ENCODE measurements at regions not wholly inside any gene's neighbourhood (a gene's known extent, or its start where the extent isn't known, plus 50 kb on each side); places are given as distances from the start of the nearest gene placed in this dataset.

GRCh38 chr1:194300340-194300739 lies 1113.9 kb upstream of the B3GALT2 start:
- no peak overlapping the region for H3K4me3 ChIP-seq
- ATAC-seq (ENCODE audit: insufficient read depth, low FRiP score) (no peak), DNase-seq (no peak)
- no peak overlapping the region for H3K9ac ChIP-seq (ENCODE audit: insufficient read depth in 1 of 2, low read length in 2 of 2)
- no peaks in the 10 kb centered on the region for H3K9me3 ChIP-seq (ENCODE audit: control insufficient read depth in 4 of 4, insufficient read depth in 3 of 4, low read length in 3 of 4)
- 86% methylated on average over 1 of the region's 1 CpG for WGBS, 2 donors
- no peaks in the 10 kb centered on the region for H3K27me3 ChIP-seq (ENCODE audit: control insufficient read depth in 3 of 3, insufficient read depth in 3 of 3, low read length in 2 of 3)
- TF ChIP-seq, protein P1, sequence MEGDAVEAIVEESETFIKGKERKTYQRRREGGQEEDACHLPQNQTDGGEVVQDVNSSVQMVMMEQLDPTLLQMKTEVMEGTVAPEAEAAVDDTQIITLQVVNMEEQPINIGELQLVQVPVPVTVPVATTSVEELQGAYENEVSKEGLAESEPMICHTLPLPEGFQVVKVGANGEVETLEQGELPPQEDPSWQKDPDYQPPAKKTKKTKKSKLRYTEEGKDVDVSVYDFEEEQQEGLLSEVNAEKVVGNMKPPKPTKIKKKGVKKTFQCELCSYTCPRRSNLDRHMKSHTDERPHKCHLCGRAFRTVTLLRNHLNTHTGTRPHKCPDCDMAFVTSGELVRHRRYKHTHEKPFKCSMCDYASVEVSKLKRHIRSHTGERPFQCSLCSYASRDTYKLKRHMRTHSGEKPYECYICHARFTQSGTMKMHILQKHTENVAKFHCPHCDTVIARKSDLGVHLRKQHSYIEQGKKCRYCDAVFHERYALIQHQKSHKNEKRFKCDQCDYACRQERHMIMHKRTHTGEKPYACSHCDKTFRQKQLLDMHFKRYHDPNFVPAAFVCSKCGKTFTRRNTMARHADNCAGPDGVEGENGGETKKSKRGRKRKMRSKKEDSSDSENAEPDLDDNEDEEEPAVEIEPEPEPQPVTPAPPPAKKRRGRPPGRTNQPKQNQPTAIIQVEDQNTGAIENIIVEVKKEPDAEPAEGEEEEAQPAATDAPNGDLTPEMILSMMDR (IDR thresholded peaks at IDR 0.05; ENCODE audit: control extremely low read depth, extremely low read depth): no peak
- no peaks in the 10 kb centered on the region for H3K4me1 ChIP-seq (ENCODE audit: control insufficient read depth in 5 of 5, insufficient read depth in 5 of 5, low read length in 5 of 5)
- H3K36me3 ChIP-seq (ENCODE audit: control insufficient read depth in 4 of 4, insufficient read depth in 4 of 4, low read length in 4 of 4): no peaks in the 10 kb centered on the region
- no peak overlapping the region for H3K27ac ChIP-seq (ENCODE audit: low read depth in 1 of 2, low read length in 1 of 2)

DNA sequence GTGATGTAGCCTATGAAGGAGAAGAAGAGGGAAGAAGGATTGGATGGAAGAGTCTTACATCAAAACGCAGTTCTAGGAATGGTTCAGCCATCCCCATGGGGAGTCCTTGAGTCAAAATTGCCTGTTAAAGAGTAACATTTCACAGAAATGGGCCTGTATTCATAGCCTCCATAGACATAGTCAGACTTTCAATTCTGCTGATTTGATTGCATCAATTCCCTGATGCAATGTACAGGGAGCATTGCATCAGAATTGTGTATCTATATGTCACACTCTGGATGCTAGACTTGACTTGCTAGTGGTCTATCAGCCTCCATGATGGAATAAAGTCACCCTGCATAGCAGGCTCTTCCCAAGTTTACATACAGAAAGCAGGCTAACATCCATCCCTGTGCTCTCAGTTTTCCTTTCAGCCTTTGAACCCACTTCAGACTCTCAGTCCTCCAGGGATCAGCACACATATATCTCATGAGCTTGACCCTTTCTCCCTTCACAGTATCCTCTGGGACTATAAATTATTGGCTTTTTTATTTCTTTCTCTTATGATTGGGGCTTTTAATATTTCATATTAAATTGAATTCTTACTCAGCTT lies 1111.7 kb upstream of the B3GALT2 start:
- no peak for ATAC-seq (ENCODE audit: insufficient read depth, low FRiP score)
- H3K27me3 ChIP-seq (ENCODE audit: control insufficient read depth in 3 of 3, insufficient read depth in 3 of 3, low read length in 2 of 3): no peaks in the 10 kb centered on the region

GRCh38 chr1:194297094-194297493 lies 1110.7 kb upstream of the B3GALT2 start:
- TF ChIP-seq, protein P1 (IDR thresholded peaks at IDR 0.05; ENCODE audit: control extremely low read depth, extremely low read depth): no peak
- DNase-seq: no peak
- Histone ChIP-seq H3K4me3 (no peak overlapping the region), H3K9me3 (ENCODE audit: control insufficient read depth in 4 of 4, insufficient read depth in 3 of 4, low read length in 3 of 4) (peaks cover 0 to 2% (median 0%) of the 10 kb centered on the region in 4 donors), H3K9ac (ENCODE audit: insufficient read depth in 1 of 2, low read length in 2 of 2) (no peak overlapping the region), H3K4me1 (ENCODE audit: control insufficient read depth in 5 of 5, insufficient read depth in 5 of 5, low read length in 5 of 5) (no peaks in the 10 kb centered on the region), H3K36me3 (ENCODE audit: control insufficient read depth in 4 of 4, insufficient read depth in 4 of 4, low read length in 4 of 4) (no peaks in the 10 kb centered on the region), H3K27ac (ENCODE audit: low read depth in 1 of 2, low read length in 1 of 2) (no peak overlapping the region), H3K27me3 (ENCODE audit: control insufficient read depth in 3 of 3, insufficient read depth in 3 of 3, low read length in 2 of 3) (no peaks in the 10 kb centered on the region)
- 97 to 98% methylated on average over 2 of the region's 2 CpGs for WGBS, 2 donors
- no peak for ATAC-seq (ENCODE audit: insufficient read depth, low FRiP score)

More for the DNA sequence above, 1111.7 kb upstream of the B3GALT2 start:
- H3K27ac ChIP-seq (ENCODE audit: low read depth in 1 of 2, low read length in 1 of 2): no peak overlapping the region
- peaks cover 0 to 2% (median 0%) of the 10 kb centered on the region in 4 donors for H3K9me3 ChIP-seq (ENCODE audit: control insufficient read depth in 4 of 4, insufficient read depth in 3 of 4, low read length in 3 of 4)
- H3K36me3 ChIP-seq (ENCODE audit: control insufficient read depth in 4 of 4, insufficient read depth in 4 of 4, low read length in 4 of 4): no peaks in the 10 kb centered on the region
- no peak overlapping the region for H3K4me3 ChIP-seq
- H3K9ac ChIP-seq (ENCODE audit: insufficient read depth in 1 of 2, low read length in 2 of 2): no peak overlapping the region
- DNase-seq: no peak
- H3K4me1 ChIP-seq (ENCODE audit: control insufficient read depth in 5 of 5, insufficient read depth in 5 of 5, low read length in 5 of 5): no peaks in the 10 kb centered on the region
- WGBS, 2 donors: 96% methylated on average over 1 of the region's 1 CpG
- TF ChIP-seq, protein P1 (IDR thresholded peaks at IDR 0.05; ENCODE audit: control extremely low read depth, extremely low read depth): no peak

DNA sequence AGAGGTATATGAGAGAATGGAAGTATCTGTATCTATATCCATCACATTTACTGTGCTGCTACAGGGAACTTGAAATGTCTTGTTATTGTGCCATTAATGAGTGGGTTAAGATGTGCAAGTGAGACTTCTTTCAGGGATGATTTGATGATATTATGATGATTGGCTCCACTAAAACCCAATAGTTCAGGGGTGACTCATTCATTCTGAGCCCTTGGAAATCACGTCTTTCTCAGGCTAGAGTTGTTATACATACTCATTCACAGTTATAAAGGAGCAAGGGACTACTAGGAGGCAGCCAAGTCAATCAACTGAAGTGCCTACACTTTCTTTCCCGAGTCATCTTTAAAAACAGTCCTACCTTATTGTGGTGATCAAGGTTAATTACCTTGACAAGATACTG lies 1109.8 kb upstream of the B3GALT2 start:
- Histone ChIP-seq H3K27ac (ENCODE audit: low read depth in 1 of 2, low read length in 1 of 2) (no peak overlapping the region), H3K36me3 (ENCODE audit: control insufficient read depth in 4 of 4, insufficient read depth in 4 of 4, low read length in 4 of 4) (no peaks in the 10 kb centered on the region), H3K9me3 (ENCODE audit: control insufficient read depth in 4 of 4, insufficient read depth in 3 of 4, low read length in 3 of 4) (peaks cover 0 to 2% (median 0%) of the 10 kb centered on the region in 4 donors), H3K4me3 (no peak overlapping the region), H3K4me1 (ENCODE audit: control insufficient read depth in 5 of 5, insufficient read depth in 5 of 5, low read length in 5 of 5) (no peaks in the 10 kb centered on the region), H3K9ac (ENCODE audit: insufficient read depth in 1 of 2, low read length in 2 of 2) (no peak overlapping the region), H3K27me3 (ENCODE audit: control insufficient read depth in 3 of 3, insufficient read depth in 3 of 3, low read length in 2 of 3) (no peaks in the 10 kb centered on the region)
- no peak for ATAC-seq (ENCODE audit: insufficient read depth, low FRiP score)
- TF ChIP-seq, protein P1 (IDR thresholded peaks at IDR 0.05; ENCODE audit: control extremely low read depth, extremely low read depth): no peak
- no peak for DNase-seq
- 68 to 84% methylated on average over 2 of the region's 2 CpGs for WGBS, 2 donors

Measured in lung (tissue), 11 donors.